Astrocyte (in vitro differentiated cells and primary cell): ENCODE measurements at regions not wholly inside any gene's neighbourhood (a gene's known extent, or its start where the extent isn't known, plus 50 kb on each side); places are given as distances from the start of the nearest gene placed in this dataset.

ENCODE experiments used
- DNase-seq: peaks from one replicate; pipeline ENCODE4 v3.0.0-alpha.2; 2010; ENCODE audit warnings: low read depth
- FAIRE-seq: peaks from 2 replicates; lab custom pipeline; 2011; peaks lifted over from hg19 to GRCh38; lab: Jason Lieb, UNC
- H2AFZ ChIP-seq: 2 replicates; pipeline ENCODE4 v1.6.0; 2012; ENCODE audit warnings: low read depth, low read length, inconsistent platforms
- H3K27ac ChIP-seq: 2 replicates; pipeline ENCODE4 v1.5.1; 2011; ENCODE audit warnings: low read depth, low read length, inconsistent platforms
- H3K27me3 ChIP-seq: 2 replicates; pipeline ENCODE4 v1.6.0; 2011; ENCODE audit warnings: low read length, inconsistent platforms; ENCODE audit not compliant: insufficient read depth
- H3K36me3 ChIP-seq: 2 replicates; pipeline ENCODE4 v1.5.1; 2011; ENCODE audit warnings: low read length, inconsistent platforms; ENCODE audit not compliant: insufficient read depth
- H3K4me1 ChIP-seq: 2 replicates; pipeline ENCODE4 v1.5.1; 2011; ENCODE audit warnings: low read length, inconsistent platforms; ENCODE audit not compliant: insufficient read depth
- H3K4me2 ChIP-seq: 2 replicates; pipeline ENCODE4 v1.6.0; 2012; ENCODE audit warnings: low read length, inconsistent platforms
- H3K4me3 ChIP-seq: 2 replicates; pipeline ENCODE4 v1.5.1; 2011; ENCODE audit warnings: low read depth, mild to moderate bottlenecking, low read length, inconsistent platforms; ENCODE audit not compliant: insufficient read depth
- H3K79me2 ChIP-seq: 2 replicates; pipeline ENCODE4 v1.6.0; 2012; ENCODE audit warnings: mild to moderate bottlenecking, low read length, inconsistent platforms; ENCODE audit not compliant: insufficient read depth
- H3K9ac ChIP-seq: 2 replicates; pipeline ENCODE4 v1.6.0; 2012; ENCODE audit warnings: mild to moderate bottlenecking, low read length, inconsistent platforms
- H3K9me3 ChIP-seq: 2 replicates; pipeline ENCODE4 v1.5.1; 2012; ENCODE audit warnings: low read depth, mild to moderate bottlenecking, low read length, inconsistent platforms; ENCODE audit not compliant: insufficient read depth
- H4K20me1 ChIP-seq: 2 replicates; pipeline ENCODE4 v1.6.0; 2012; ENCODE audit warnings: low read length, inconsistent platforms; ENCODE audit not compliant: insufficient read depth
- H3K27ac Mint-ChIP-seq: one replicate; pipeline ENCODE4 v1.8.0; 2021; ENCODE audit warnings: mild to moderate bottlenecking, mixed read lengths; ENCODE audit not compliant: unreplicated experiment
- H3K27me3 Mint-ChIP-seq: one replicate; pipeline ENCODE4 v1.8.0; 2021; ENCODE audit warnings: low read depth, mixed read lengths; ENCODE audit not compliant: unreplicated experiment
- H3K36me3 Mint-ChIP-seq: one replicate; pipeline ENCODE4 v1.8.0; 2021; ENCODE audit warnings: low read depth, mixed read lengths; ENCODE audit not compliant: unreplicated experiment
- H3K4me1 Mint-ChIP-seq: one replicate; pipeline ENCODE4 v1.8.0; 2021; ENCODE audit warnings: low read depth, mixed read lengths; ENCODE audit not compliant: unreplicated experiment
- H3K4me3 Mint-ChIP-seq: one replicate; pipeline ENCODE4 v1.8.0; 2021; ENCODE audit warnings: mild to moderate bottlenecking, moderate library complexity, mixed read lengths; ENCODE audit not compliant: unreplicated experiment
- H3K9me3 Mint-ChIP-seq: one replicate; pipeline ENCODE4 v1.8.0; 2021; ENCODE audit warnings: mild to moderate bottlenecking, mixed read lengths; ENCODE audit not compliant: unreplicated experiment
- EZH2 ChIP-seq: IDR thresholded peaks from 2 replicates; pipeline ENCODE4 v1.6.1; 2012; ENCODE audit warnings: mild to moderate bottlenecking, low read length, inconsistent platforms; ENCODE audit not compliant: insufficient read depth
- TF ChIP-seq, protein P1 (sequence below): IDR thresholded peaks from 2 replicates; pipeline ENCODE4 v1.5.1; 2011; ENCODE audit warnings: low read depth, mild to moderate bottlenecking, inconsistent platforms, low read length, moderate library complexity; ENCODE audit not compliant: insufficient read depth

GRCh38 chr12:58450868-58451482 lies 469.3 kb downstream of the LRIG3 start:
- H3K4me1 Mint-ChIP-seq, result peaks cover 15% of the 10 kb centered on the region
- peaks cover 4% of the 10 kb centered on the region for H3K4me1 ChIP-seq
- H3K27me3 ChIP-seq, result no peaks in the 10 kb centered on the region
- no peaks in the 10 kb centered on the region for H3K9me3 ChIP-seq
- peak overlapping the region; percentile 14 for H2AFZ ChIP-seq
- no peaks in the 10 kb centered on the region for H3K9me3 Mint-ChIP-seq
- H4K20me1 ChIP-seq, result no peaks in the 10 kb centered on the region
- DNase-seq (no peak), FAIRE-seq (no peak)
- H3K9ac ChIP-seq, result no peak overlapping the region
- no peaks in the 10 kb centered on the region for H3K79me2 ChIP-seq
- no peak overlapping the region for H3K4me2 ChIP-seq
- no peak overlapping the region for H3K4me3 Mint-ChIP-seq
- no peaks in the 10 kb centered on the region for H3K36me3 ChIP-seq
- no peak overlapping the region for H3K4me3 ChIP-seq
- TF ChIP-seq, protein P1, sequence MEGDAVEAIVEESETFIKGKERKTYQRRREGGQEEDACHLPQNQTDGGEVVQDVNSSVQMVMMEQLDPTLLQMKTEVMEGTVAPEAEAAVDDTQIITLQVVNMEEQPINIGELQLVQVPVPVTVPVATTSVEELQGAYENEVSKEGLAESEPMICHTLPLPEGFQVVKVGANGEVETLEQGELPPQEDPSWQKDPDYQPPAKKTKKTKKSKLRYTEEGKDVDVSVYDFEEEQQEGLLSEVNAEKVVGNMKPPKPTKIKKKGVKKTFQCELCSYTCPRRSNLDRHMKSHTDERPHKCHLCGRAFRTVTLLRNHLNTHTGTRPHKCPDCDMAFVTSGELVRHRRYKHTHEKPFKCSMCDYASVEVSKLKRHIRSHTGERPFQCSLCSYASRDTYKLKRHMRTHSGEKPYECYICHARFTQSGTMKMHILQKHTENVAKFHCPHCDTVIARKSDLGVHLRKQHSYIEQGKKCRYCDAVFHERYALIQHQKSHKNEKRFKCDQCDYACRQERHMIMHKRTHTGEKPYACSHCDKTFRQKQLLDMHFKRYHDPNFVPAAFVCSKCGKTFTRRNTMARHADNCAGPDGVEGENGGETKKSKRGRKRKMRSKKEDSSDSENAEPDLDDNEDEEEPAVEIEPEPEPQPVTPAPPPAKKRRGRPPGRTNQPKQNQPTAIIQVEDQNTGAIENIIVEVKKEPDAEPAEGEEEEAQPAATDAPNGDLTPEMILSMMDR, result no peak
- TF ChIP-seq EZH2, result no peak
- no peaks in the 10 kb centered on the region for H3K27me3 Mint-ChIP-seq
- H3K27ac ChIP-seq, result no peak overlapping the region
- H3K36me3 Mint-ChIP-seq, result no peaks in the 10 kb centered on the region
- H3K27ac Mint-ChIP-seq, result no peak overlapping the region

- Histone ChIP-seq H3K27me3 (no peaks in the 10 kb centered on the region), H3K4me2 (no peak overlapping the region), H3K4me3 (no peak overlapping the region), H3K4me1 (peaks cover 4% of the 10 kb centered on the region), H3K9me3 (no peaks in the 10 kb centered on the region), H3K79me2 (no peaks in the 10 kb centered on the region), H4K20me1 (no peaks in the 10 kb centered on the region), H3K9ac (no peak overlapping the region), H2AFZ (no peak overlapping the region), H3K36me3 (no peaks in the 10 kb centered on the region), H3K27ac (no peak overlapping the region)
- Mint-ChIP-seq H3K36me3 (no peaks in the 10 kb centered on the region), H3K4me3 (no peak overlapping the region), H3K9me3 (no peaks in the 10 kb centered on the region), H3K27me3 (no peaks in the 10 kb centered on the region), H3K27ac (peak overlapping the region; percentile 67), H3K4me1 (peaks cover 15% of the 10 kb centered on the region)
- DNase-seq (peak; percentile 46), FAIRE-seq (peak; percentile 78)
- TF ChIP-seq, protein P1, result no peak
- TF ChIP-seq EZH2, result no peak
Measured at GRCh38 chr12:58452546-58452945, 467.8 kb downstream of the LRIG3 start.

- no peak overlapping the region for H3K4me2 ChIP-seq
- Mint-ChIP-seq H3K9me3 (no peaks in the 10 kb centered on the region), H3K27me3 (no peaks in the 10 kb centered on the region), H3K4me3 (no peak overlapping the region), H3K4me1 (peaks cover 15% of the 10 kb centered on the region), H3K27ac (no peak overlapping the region), H3K36me3 (no peaks in the 10 kb centered on the region)
- TF ChIP-seq, protein P1, result no peak
- TF ChIP-seq EZH2, result no peak
- no peak overlapping the region for H3K4me3 ChIP-seq
- no peaks in the 10 kb centered on the region for H3K9me3 ChIP-seq
- no peaks in the 10 kb centered on the region for H3K27me3 ChIP-seq
- H2AFZ ChIP-seq, result no peak overlapping the region
- no peaks in the 10 kb centered on the region for H3K79me2 ChIP-seq
- H3K27ac ChIP-seq, result no peak overlapping the region
- no peak overlapping the region for H3K9ac ChIP-seq
- H4K20me1 ChIP-seq, result no peaks in the 10 kb centered on the region
- DNase-seq (no peak), FAIRE-seq (no peak)
- H3K36me3 ChIP-seq, result no peaks in the 10 kb centered on the region
- H3K4me1 ChIP-seq, result peaks cover 4% of the 10 kb centered on the region
Measured at GRCh38 chr12:58453306-58453705, 467.0 kb downstream of the LRIG3 start.
